ENCODE measurements at regions not wholly inside any gene's neighbourhood (a gene's known extent, or its start where the extent isn't known, plus 50 kb on each side); places are given as distances from the start of the nearest gene placed in this dataset.

DNA sequence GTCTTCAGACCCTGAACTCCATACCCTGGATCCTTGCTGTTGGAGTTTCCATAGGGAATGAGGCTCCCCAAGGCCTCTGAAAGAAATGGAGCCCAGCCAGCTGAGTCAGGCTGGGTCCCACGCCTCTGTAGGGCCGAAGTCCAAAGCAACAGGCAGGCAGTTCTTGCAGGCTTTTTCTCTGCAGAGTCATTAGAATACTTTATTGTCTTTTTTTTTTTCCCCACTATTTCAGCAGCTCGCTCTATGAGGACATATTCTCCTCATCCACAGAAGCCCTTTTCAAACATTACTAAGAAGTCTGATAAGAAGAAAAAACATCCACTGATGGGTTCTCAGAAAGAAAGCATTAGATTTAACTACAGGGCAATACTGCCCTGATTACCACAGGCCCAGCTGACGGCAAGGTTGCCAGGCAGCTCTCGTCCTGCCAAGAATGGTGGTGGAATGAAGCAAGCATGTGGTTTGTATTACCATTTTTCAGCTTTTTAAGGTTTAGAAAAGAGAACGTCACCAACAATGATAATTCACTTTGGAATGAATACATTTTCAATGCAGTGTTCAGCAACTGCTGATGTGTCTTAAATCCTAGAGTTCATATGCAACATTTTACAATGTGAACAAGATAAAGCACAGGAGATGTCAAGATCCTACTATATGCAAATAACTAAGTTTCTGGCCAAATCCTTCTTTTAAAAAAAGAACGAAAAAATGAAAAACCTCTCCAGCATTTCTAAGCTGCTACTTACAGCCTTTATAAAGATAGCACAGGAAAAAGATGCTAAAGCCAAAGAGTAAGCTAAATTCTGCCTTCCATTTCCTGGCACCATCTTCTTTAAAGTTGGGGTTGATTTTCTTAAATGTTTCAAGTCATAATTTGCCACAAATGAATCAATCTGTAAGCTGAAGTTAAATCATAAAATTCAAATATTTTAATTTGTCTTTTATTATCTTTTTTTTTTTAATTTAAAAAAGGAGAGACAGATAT is 223.6 kb upstream of the CITED2 start:
- no peak overlapping the region for H3K27ac ChIP-seq (ENCODE audit: extremely low read depth, low read depth, low read length)
- TF ChIP-seq KDM1A (IDR thresholded peaks at IDR 0.05), result no peak
- TF ChIP-seq, protein P1, sequence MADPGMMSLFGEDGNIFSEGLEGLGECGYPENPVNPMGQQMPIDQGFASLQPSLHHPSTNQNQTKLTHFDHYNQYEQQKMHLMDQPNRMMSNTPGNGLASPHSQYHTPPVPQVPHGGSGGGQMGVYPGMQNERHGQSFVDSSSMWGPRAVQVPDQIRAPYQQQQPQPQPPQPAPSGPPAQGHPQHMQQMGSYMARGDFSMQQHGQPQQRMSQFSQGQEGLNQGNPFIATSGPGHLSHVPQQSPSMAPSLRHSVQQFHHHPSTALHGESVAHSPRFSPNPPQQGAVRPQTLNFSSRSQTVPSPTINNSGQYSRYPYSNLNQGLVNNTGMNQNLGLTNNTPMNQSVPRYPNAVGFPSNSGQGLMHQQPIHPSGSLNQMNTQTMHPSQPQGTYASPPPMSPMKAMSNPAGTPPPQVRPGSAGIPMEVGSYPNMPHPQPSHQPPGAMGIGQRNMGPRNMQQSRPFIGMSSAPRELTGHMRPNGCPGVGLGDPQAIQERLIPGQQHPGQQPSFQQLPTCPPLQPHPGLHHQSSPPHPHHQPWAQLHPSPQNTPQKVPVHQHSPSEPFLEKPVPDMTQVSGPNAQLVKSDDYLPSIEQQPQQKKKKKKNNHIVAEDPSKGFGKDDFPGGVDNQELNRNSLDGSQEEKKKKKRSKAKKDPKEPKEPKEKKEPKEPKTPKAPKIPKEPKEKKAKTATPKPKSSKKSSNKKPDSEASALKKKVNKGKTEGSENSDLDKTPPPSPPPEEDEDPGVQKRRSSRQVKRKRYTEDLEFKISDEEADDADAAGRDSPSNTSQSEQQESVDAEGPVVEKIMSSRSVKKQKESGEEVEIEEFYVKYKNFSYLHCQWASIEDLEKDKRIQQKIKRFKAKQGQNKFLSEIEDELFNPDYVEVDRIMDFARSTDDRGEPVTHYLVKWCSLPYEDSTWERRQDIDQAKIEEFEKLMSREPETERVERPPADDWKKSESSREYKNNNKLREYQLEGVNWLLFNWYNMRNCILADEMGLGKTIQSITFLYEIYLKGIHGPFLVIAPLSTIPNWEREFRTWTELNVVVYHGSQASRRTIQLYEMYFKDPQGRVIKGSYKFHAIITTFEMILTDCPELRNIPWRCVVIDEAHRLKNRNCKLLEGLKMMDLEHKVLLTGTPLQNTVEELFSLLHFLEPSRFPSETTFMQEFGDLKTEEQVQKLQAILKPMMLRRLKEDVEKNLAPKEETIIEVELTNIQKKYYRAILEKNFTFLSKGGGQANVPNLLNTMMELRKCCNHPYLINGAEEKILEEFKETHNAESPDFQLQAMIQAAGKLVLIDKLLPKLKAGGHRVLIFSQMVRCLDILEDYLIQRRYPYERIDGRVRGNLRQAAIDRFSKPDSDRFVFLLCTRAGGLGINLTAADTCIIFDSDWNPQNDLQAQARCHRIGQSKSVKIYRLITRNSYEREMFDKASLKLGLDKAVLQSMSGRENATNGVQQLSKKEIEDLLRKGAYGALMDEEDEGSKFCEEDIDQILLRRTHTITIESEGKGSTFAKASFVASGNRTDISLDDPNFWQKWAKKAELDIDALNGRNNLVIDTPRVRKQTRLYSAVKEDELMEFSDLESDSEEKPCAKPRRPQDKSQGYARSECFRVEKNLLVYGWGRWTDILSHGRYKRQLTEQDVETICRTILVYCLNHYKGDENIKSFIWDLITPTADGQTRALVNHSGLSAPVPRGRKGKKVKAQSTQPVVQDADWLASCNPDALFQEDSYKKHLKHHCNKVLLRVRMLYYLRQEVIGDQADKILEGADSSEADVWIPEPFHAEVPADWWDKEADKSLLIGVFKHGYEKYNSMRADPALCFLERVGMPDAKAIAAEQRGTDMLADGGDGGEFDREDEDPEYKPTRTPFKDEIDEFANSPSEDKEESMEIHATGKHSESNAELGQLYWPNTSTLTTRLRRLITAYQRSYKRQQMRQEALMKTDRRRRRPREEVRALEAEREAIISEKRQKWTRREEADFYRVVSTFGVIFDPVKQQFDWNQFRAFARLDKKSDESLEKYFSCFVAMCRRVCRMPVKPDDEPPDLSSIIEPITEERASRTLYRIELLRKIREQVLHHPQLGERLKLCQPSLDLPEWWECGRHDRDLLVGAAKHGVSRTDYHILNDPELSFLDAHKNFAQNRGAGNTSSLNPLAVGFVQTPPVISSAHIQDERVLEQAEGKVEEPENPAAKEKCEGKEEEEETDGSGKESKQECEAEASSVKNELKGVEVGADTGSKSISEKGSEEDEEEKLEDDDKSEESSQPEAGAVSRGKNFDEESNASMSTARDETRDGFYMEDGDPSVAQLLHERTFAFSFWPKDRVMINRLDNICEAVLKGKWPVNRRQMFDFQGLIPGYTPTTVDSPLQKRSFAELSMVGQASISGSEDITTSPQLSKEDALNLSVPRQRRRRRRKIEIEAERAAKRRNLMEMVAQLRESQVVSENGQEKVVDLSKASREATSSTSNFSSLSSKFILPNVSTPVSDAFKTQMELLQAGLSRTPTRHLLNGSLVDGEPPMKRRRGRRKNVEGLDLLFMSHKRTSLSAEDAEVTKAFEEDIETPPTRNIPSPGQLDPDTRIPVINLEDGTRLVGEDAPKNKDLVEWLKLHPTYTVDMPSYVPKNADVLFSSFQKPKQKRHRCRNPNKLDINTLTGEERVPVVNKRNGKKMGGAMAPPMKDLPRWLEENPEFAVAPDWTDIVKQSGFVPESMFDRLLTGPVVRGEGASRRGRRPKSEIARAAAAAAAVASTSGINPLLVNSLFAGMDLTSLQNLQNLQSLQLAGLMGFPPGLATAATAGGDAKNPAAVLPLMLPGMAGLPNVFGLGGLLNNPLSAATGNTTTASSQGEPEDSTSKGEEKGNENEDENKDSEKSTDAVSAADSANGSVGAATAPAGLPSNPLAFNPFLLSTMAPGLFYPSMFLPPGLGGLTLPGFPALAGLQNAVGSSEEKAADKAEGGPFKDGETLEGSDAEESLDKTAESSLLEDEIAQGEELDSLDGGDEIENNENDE (IDR thresholded peaks at IDR 0.05; ENCODE audit: low read depth, low read length), result no peak
- TF ChIP-seq, protein P2, sequence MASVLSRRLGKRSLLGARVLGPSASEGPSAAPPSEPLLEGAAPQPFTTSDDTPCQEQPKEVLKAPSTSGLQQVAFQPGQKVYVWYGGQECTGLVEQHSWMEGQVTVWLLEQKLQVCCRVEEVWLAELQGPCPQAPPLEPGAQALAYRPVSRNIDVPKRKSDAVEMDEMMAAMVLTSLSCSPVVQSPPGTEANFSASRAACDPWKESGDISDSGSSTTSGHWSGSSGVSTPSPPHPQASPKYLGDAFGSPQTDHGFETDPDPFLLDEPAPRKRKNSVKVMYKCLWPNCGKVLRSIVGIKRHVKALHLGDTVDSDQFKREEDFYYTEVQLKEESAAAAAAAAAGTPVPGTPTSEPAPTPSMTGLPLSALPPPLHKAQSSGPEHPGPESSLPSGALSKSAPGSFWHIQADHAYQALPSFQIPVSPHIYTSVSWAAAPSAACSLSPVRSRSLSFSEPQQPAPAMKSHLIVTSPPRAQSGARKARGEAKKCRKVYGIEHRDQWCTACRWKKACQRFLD (CRISPR knock-in tag; IDR thresholded peaks at IDR 0.05), result no peak
- no peak for TF ChIP-seq LCOR (CRISPR knock-in tag; IDR thresholded peaks at IDR 0.05)

More for the DNA sequence above, 223.6 kb upstream of the CITED2 start:
- Histone ChIP-seq H3K27me3 (ENCODE audit: control insufficient read depth in 2 of 2, insufficient read depth in 2 of 2, low read length in 2 of 2) (no peaks in the 10 kb centered on the region), H3K4me2 (ENCODE audit: insufficient read depth, low read length) (no peak overlapping the region), H4K20me1 (replicated peaks; ENCODE audit: control insufficient read depth, insufficient read depth, low read length) (no peaks in the 10 kb centered on the region), H3K79me2 (ENCODE audit: control insufficient read depth, insufficient read depth, low read length) (no peaks in the 10 kb centered on the region), H3K9me1 (ENCODE audit: control insufficient read depth, insufficient read depth, low read length) (no peaks in the 10 kb centered on the region), H3K4me1 (replicated peaks in 1 of 2; ENCODE audit: control insufficient read depth in 2 of 2, insufficient read depth in 2 of 2, low read length in 2 of 2) (peaks cover 4 to 25% of the 10 kb centered on the region in 2 experiments; a peak in 3 of 5 replicates), H3K36me3 (ENCODE audit: control insufficient read depth, insufficient read depth, low read length) (no peaks in the 10 kb centered on the region), H3K9ac (ENCODE audit: insufficient read depth in 1 of 2, low read depth in 2 of 2, low read length in 2 of 2) (no peak overlapping the region), H2AFZ (ENCODE audit: low read depth, low read length) (peak overlapping the region; percentile 44), H3K4me3 (no peak overlapping the region), H3K9me3 (replicated peaks; ENCODE audit: control insufficient read depth, insufficient read depth, low read depth, low read length) (no peaks in the 10 kb centered on the region)
- intact Hi-C loops (cut with micrococcal nuclease) (no loop called here), in situ Hi-C loops (cut with MboI) (no loop called here)
- ChIA-PET CTCF (ENCODE audit: low intra/inter-chr PET ratio) (no interaction called here), POLR2A (no interaction called here)
- 38% methylated on average over 7 of the region's 7 CpGs for WGBS (ENCODE audit: insufficient coverage, low coverage, missing lambda C conversion rate)
- peak in 1 of 4 experiments; percentile 32 for DNase-seq (ENCODE audit: extremely low read depth in 1 of 4, low spot score in 3 of 4)
- ATAC-seq, result peak; percentile 11; the same call in 2 of the 3 replicates
- no TSS peak for BruUV-seq (replicated peaks)
- FAIRE-seq, result no peak

All from K562 (cell line).